ENCODE measurements at regions not wholly inside any gene's neighbourhood (a gene's known extent, or its start where the extent isn't known, plus 50 kb on each side); places are given as distances from the start of the nearest gene placed in this dataset.
"Not testable (repeated sequence)": the region's sequence is repeated elsewhere in the genome, so short reads cannot be mapped to it uniquely, and the experiment has no call there.

GRCh38 chr11:67884761-67885558 lies 118.9 kb downstream of the UNC93B1 start:
- H3K4me1 ChIP-seq; H3K36me3 ChIP-seq; H3K27ac ChIP-seq; H3K27me3 ChIP-seq; H3K9me3 ChIP-seq (replicated peaks): not testable (repeated sequence)
- peak overlapping the region; percentile 22; the same call in 1 of the 2 replicates for H3K4me3 ChIP-seq
- peak; percentile 6 to 22 for DNase-seq

GRCh38 chr11:67884073-67884757 lies 119.7 kb downstream of the UNC93B1 start:
- not testable (repeated sequence) for DNase-seq

GRCh38 chr11:67882304-67882703 lies 121.6 kb downstream of the UNC93B1 start:
- not testable (repeated sequence) for H3K4me1 ChIP-seq; H3K27ac ChIP-seq; H3K36me3 ChIP-seq; H3K27me3 ChIP-seq; H3K4me3 ChIP-seq; H3K9me3 ChIP-seq (replicated peaks); DNase-seq

More at GRCh38 chr11:67884073-67884757, 119.7 kb downstream of the UNC93B1 start:
- not testable (repeated sequence) for H3K4me1 ChIP-seq; H3K27ac ChIP-seq; H3K27me3 ChIP-seq; H3K9me3 ChIP-seq (replicated peaks); H3K36me3 ChIP-seq
- peak overlapping the region; percentile 22; the same call in 1 of the 2 replicates for H3K4me3 ChIP-seq

GRCh38 chr11:67881836-67882235 lies 122.1 kb downstream of the UNC93B1 start:
- H3K9me3 ChIP-seq (replicated peaks) = not testable (repeated sequence)

GRCh38 chr11:67880594-67881196 lies 123.2 kb downstream of the UNC93B1 start:
- not testable (repeated sequence) for H3K9me3 ChIP-seq (replicated peaks); H3K4me3 ChIP-seq; H3K27me3 ChIP-seq; H3K36me3 ChIP-seq; H3K4me1 ChIP-seq; H3K27ac ChIP-seq; DNase-seq

More at GRCh38 chr11:67881836-67882235, 122.1 kb downstream of the UNC93B1 start:
- not testable (repeated sequence) for H3K36me3 ChIP-seq, H3K27ac ChIP-seq, H3K4me3 ChIP-seq, H3K4me1 ChIP-seq, DNase-seq, H3K27me3 ChIP-seq

GRCh38 chr11:67878666-67879065 lies 125.2 kb downstream of the UNC93B1 start:
- H3K36me3 ChIP-seq, H3K4me1 ChIP-seq: not testable (repeated sequence)

GRCh38 chr11:67877316-67877715 lies 126.6 kb downstream of the UNC93B1 start:
- H3K27ac ChIP-seq; DNase-seq; H3K36me3 ChIP-seq; H3K4me3 ChIP-seq; H3K4me1 ChIP-seq; H3K9me3 ChIP-seq (replicated peaks); H3K27me3 ChIP-seq: not testable (repeated sequence)

More at GRCh38 chr11:67878666-67879065, 125.2 kb downstream of the UNC93B1 start:
- not testable (repeated sequence) for H3K27me3 ChIP-seq; H3K4me3 ChIP-seq; H3K9me3 ChIP-seq (replicated peaks); H3K27ac ChIP-seq
- peak in 1 of 2 experiments; percentile 3 for DNase-seq

GRCh38 chr11:67873223-67873622 lies 130.7 kb downstream of the UNC93B1 start:
- H3K36me3 ChIP-seq; H3K27ac ChIP-seq; H3K4me1 ChIP-seq; H3K9me3 ChIP-seq (replicated peaks); H3K4me3 ChIP-seq; H3K27me3 ChIP-seq: not testable (repeated sequence)
- DNase-seq = peak; percentile 45 to 53

GRCh38 chr11:67871168-67871567 lies 132.7 kb downstream of the UNC93B1 start:
- not testable (repeated sequence) for H3K27ac ChIP-seq; H3K4me1 ChIP-seq; H3K4me3 ChIP-seq; DNase-seq; H3K36me3 ChIP-seq; H3K9me3 ChIP-seq (replicated peaks); H3K27me3 ChIP-seq

- not testable (repeated sequence) for DNase-seq; H3K4me3 ChIP-seq; H3K9me3 ChIP-seq (replicated peaks); H3K27ac ChIP-seq; H3K27me3 ChIP-seq; H3K4me1 ChIP-seq; H3K36me3 ChIP-seq
Observed at GRCh38 chr11:67862896-67863295, 141.0 kb downstream of the UNC93B1 start.

GRCh38 chr11:67859513-67860161 lies 144.3 kb downstream of the UNC93B1 start:
- peak; percentile 13 to 15 for DNase-seq
- not testable (repeated sequence) for H3K27ac ChIP-seq

GRCh38 chr11:67850747-67851146 lies 153.2 kb downstream of the UNC93B1 start:
- H3K9me3 ChIP-seq (replicated peaks); DNase-seq; H3K4me3 ChIP-seq; H3K27ac ChIP-seq; H3K4me1 ChIP-seq; H3K27me3 ChIP-seq; H3K36me3 ChIP-seq: not testable (repeated sequence)

More at GRCh38 chr11:67859513-67860161, 144.3 kb downstream of the UNC93B1 start:
- not testable (repeated sequence) for H3K27me3 ChIP-seq; H3K36me3 ChIP-seq; H3K9me3 ChIP-seq (replicated peaks); H3K4me1 ChIP-seq; H3K4me3 ChIP-seq

- not testable (repeated sequence) for H3K27me3 ChIP-seq
Observed at GRCh38 chr11:67849766-67850165, 154.1 kb downstream of the UNC93B1 start.

GRCh38 chr11:67847896-67848875 lies 155.7 kb downstream of the UNC93B1 start:
- not testable (repeated sequence) for H3K36me3 ChIP-seq; H3K9me3 ChIP-seq (replicated peaks); H3K4me3 ChIP-seq; H3K27me3 ChIP-seq; DNase-seq; H3K4me1 ChIP-seq; H3K27ac ChIP-seq

More at GRCh38 chr11:67849766-67850165, 154.1 kb downstream of the UNC93B1 start:
- not testable (repeated sequence) for H3K4me1 ChIP-seq; H3K4me3 ChIP-seq; H3K9me3 ChIP-seq (replicated peaks); H3K27ac ChIP-seq; DNase-seq; H3K36me3 ChIP-seq

Data from SJCRH30 (cell line).